ENCODE measurements at regions not wholly inside any gene's neighbourhood (a gene's known extent, or its start where the extent isn't known, plus 50 kb on each side); places are given as distances from the start of the nearest gene placed in this dataset.
"Not testable (repeated sequence)": the region's sequence is repeated elsewhere in the genome, so short reads cannot be mapped to it uniquely, and the experiment has no call there.

DNA sequence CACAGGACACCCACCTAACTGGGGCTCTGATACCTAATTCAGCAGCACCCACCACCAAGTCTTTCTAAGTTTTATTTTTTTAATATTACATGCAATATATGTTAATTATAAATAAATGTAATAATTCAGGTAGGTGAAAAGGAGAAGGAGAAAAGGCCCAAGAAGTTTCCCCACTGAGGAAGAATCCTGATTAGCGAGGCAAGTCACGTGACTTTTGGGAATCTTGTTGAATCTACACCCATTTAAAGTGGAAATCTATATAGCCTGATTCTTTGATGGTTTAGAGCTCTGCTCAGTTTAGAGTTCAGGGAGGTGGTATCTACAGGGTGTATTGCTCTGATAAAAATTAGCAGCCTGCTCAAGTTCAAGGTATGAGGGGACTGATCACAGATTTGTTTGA is 947.1 kb upstream of the DEFB115 start:
- H3K27me3 ChIP-seq (ENCODE audit: control insufficient read depth in 2 of 2, insufficient read depth in 2 of 2, low read length in 2 of 2); H3K9ac ChIP-seq (replicated peaks; ENCODE audit: extremely low read depth, insufficient read depth, low read length); H3K4me1 ChIP-seq (ENCODE audit: control insufficient read depth, extremely low read depth, insufficient read depth, low read length); CTCF ChIA-PET; POLR2A ChIA-PET; H3K4me3 ChIP-seq (replicated peaks in 1 of 3; ENCODE audit: insufficient read depth in 1 of 3, low read depth in 1 of 3, low read length in 3 of 3); FAIRE-seq; H2AFZ ChIP-seq (ENCODE audit: low read depth, low read length); H4K20me1 ChIP-seq (replicated peaks; ENCODE audit: control insufficient read depth, extremely low read depth, insufficient read depth, low read length); H3K36me3 ChIP-seq (ENCODE audit: control insufficient read depth in 2 of 2, extremely low read depth in 1 of 2, insufficient read depth in 2 of 2, low read length in 2 of 2); H3K4me2 ChIP-seq (ENCODE audit: insufficient read depth, low read length); H3K9me3 ChIP-seq (replicated peaks; ENCODE audit: control insufficient read depth, insufficient read depth, low read length); H3K79me2 ChIP-seq (ENCODE audit: control insufficient read depth, insufficient read depth, low read length); intact Hi-C loops (cut with micrococcal nuclease); H3K27ac ChIP-seq (ENCODE audit: insufficient read depth, low read depth, low read length); BruUV-seq (replicated peaks); dilution Hi-C loops (cut with MboI; ENCODE audit: extremely low pct_ligation_motif_present, low sequenced_read_pairs); H3K9me1 ChIP-seq (replicated peaks; ENCODE audit: control insufficient read depth, extremely low read depth, insufficient read depth, low read length); DNase-seq (ENCODE audit: low read depth, low spot score): not testable (repeated sequence)

DNA sequence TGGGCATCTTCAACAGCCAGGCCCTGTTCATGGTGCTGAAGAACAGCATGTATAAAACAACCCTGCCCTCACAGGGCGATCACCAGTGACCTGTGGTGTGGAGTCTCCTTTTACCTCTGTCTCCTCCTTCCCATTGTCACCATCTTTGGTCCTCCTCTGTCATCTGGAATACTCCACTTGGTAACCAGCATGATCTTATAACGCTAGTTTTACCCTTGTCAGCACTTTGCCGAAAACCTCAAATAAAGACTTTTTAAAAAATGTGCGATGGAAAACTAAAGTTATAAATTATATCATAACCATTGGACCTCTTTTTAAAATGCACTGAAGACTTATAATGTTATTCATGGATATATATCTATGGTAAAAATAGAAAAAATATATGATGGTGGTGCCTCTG is 945.2 kb upstream of the DEFB115 start:
- H3K9me1 ChIP-seq (replicated peaks; ENCODE audit: control insufficient read depth, extremely low read depth, insufficient read depth, low read length); FAIRE-seq; H3K27me3 ChIP-seq (ENCODE audit: control insufficient read depth in 2 of 2, insufficient read depth in 2 of 2, low read length in 2 of 2); POLR2A ChIA-PET; intact Hi-C loops (cut with micrococcal nuclease); H4K20me1 ChIP-seq (replicated peaks; ENCODE audit: control insufficient read depth, extremely low read depth, insufficient read depth, low read length); H3K27ac ChIP-seq (ENCODE audit: insufficient read depth, low read depth, low read length); dilution Hi-C loops (cut with MboI; ENCODE audit: extremely low pct_ligation_motif_present, low sequenced_read_pairs); H3K36me3 ChIP-seq (ENCODE audit: control insufficient read depth in 2 of 2, extremely low read depth in 1 of 2, insufficient read depth in 2 of 2, low read length in 2 of 2); H3K9me3 ChIP-seq (replicated peaks; ENCODE audit: control insufficient read depth, insufficient read depth, low read length); H3K4me3 ChIP-seq (replicated peaks in 1 of 3; ENCODE audit: insufficient read depth in 1 of 3, low read depth in 1 of 3, low read length in 3 of 3); CTCF ChIA-PET; H3K79me2 ChIP-seq (ENCODE audit: control insufficient read depth, insufficient read depth, low read length); BruUV-seq (replicated peaks); H3K4me1 ChIP-seq (ENCODE audit: control insufficient read depth, extremely low read depth, insufficient read depth, low read length); H3K9ac ChIP-seq (replicated peaks; ENCODE audit: extremely low read depth, insufficient read depth, low read length); H2AFZ ChIP-seq (ENCODE audit: low read depth, low read length); H3K4me2 ChIP-seq (ENCODE audit: insufficient read depth, low read length); DNase-seq (ENCODE audit: low read depth, low spot score): not testable (repeated sequence)

DNA sequence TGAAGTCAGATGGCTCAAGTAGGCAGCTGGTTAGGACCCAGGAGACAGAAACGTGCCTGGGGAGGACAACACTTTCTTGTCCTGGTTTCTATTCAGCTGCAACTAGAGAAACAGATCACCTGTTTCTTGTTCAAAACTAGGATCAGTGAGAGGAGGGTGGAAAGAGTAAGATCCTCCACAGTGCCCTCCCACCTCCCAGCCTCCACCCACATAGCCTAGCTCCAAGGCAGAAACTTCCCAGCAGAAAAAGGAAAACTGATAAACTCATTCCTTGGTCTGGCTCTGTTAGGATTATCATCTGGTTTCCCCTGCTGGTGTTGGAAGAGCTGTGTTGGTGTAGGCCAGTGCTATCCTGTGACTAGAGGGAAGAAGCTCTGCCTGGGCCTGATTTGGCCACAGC is 943.8 kb upstream of the DEFB115 start:
- CTCF ChIA-PET; H3K27ac ChIP-seq (ENCODE audit: insufficient read depth, low read depth, low read length); H3K9ac ChIP-seq (replicated peaks; ENCODE audit: extremely low read depth, insufficient read depth, low read length); H4K20me1 ChIP-seq (replicated peaks; ENCODE audit: control insufficient read depth, extremely low read depth, insufficient read depth, low read length); H3K4me3 ChIP-seq (replicated peaks in 1 of 3; ENCODE audit: insufficient read depth in 1 of 3, low read depth in 1 of 3, low read length in 3 of 3); H3K4me1 ChIP-seq (ENCODE audit: control insufficient read depth, extremely low read depth, insufficient read depth, low read length); BruUV-seq (replicated peaks); FAIRE-seq; intact Hi-C loops (cut with micrococcal nuclease); POLR2A ChIA-PET; H3K4me2 ChIP-seq (ENCODE audit: insufficient read depth, low read length); DNase-seq (ENCODE audit: low read depth, low spot score); H3K9me3 ChIP-seq (replicated peaks; ENCODE audit: control insufficient read depth, insufficient read depth, low read length); H3K27me3 ChIP-seq (ENCODE audit: control insufficient read depth in 2 of 2, insufficient read depth in 2 of 2, low read length in 2 of 2); H3K9me1 ChIP-seq (replicated peaks; ENCODE audit: control insufficient read depth, extremely low read depth, insufficient read depth, low read length); dilution Hi-C loops (cut with MboI; ENCODE audit: extremely low pct_ligation_motif_present, low sequenced_read_pairs); H3K79me2 ChIP-seq (ENCODE audit: control insufficient read depth, insufficient read depth, low read length); H3K36me3 ChIP-seq (ENCODE audit: control insufficient read depth in 2 of 2, extremely low read depth in 1 of 2, insufficient read depth in 2 of 2, low read length in 2 of 2); H2AFZ ChIP-seq (ENCODE audit: low read depth, low read length): not testable (repeated sequence)

DNA sequence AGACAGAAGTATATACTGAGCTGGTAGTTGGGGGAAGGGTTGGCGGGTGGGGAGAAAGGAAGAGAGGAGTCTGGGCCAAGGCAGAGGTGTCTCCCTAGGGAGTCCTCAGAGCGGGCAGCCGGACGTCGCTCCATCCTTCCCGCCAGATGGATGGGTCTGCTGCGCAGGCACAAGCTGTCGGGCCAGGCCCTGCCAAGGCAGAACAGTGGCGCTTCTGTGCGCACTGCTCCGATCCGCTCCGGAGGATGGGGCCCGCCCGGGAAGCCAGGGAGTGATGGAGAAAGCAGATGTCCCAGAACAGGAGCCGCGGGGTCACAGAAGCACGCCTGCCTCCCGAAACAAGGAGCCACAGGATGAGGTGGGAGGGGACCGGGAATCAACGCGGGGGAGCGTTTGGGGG is 941.4 kb upstream of the DEFB115 start:
- DNase-seq (ENCODE audit: low read depth, low spot score); dilution Hi-C loops (cut with MboI; ENCODE audit: extremely low pct_ligation_motif_present, low sequenced_read_pairs); H3K27me3 ChIP-seq (ENCODE audit: control insufficient read depth in 2 of 2, insufficient read depth in 2 of 2, low read length in 2 of 2); H3K79me2 ChIP-seq (ENCODE audit: control insufficient read depth, insufficient read depth, low read length); POLR2A ChIA-PET; H3K27ac ChIP-seq (ENCODE audit: insufficient read depth, low read depth, low read length); H3K4me3 ChIP-seq (replicated peaks in 1 of 3; ENCODE audit: insufficient read depth in 1 of 3, low read depth in 1 of 3, low read length in 3 of 3); H3K9me3 ChIP-seq (replicated peaks; ENCODE audit: control insufficient read depth, insufficient read depth, low read length); H3K4me1 ChIP-seq (ENCODE audit: control insufficient read depth, extremely low read depth, insufficient read depth, low read length); intact Hi-C loops (cut with micrococcal nuclease); H3K36me3 ChIP-seq (ENCODE audit: control insufficient read depth in 2 of 2, extremely low read depth in 1 of 2, insufficient read depth in 2 of 2, low read length in 2 of 2); H2AFZ ChIP-seq (ENCODE audit: low read depth, low read length); CTCF ChIA-PET; FAIRE-seq; H4K20me1 ChIP-seq (replicated peaks; ENCODE audit: control insufficient read depth, extremely low read depth, insufficient read depth, low read length); BruUV-seq (replicated peaks); H3K9me1 ChIP-seq (replicated peaks; ENCODE audit: control insufficient read depth, extremely low read depth, insufficient read depth, low read length); H3K9ac ChIP-seq (replicated peaks; ENCODE audit: extremely low read depth, insufficient read depth, low read length); H3K4me2 ChIP-seq (ENCODE audit: insufficient read depth, low read length): not testable (repeated sequence)
